KMS-11 (cell line): ENCODE measurements at regions not wholly inside any gene's neighbourhood (a gene's known extent, or its start where the extent isn't known, plus 50 kb on each side); places are given as distances from the start of the nearest gene placed in this dataset.

Experiments used
- H2AFZ ChIP-seq: fragments of 200-600 bp; sonication (generic); 2 replicates; pipeline ENCODE4 v1.6.1; 2016; ENCODE audit warnings: antibody characterized with exemption, mixed run types, low read depth
- H3K27ac ChIP-seq: fragments of 200-600 bp; sonication (generic); 2 replicates; pipeline ENCODE4 v1.6.1; 2016; ENCODE audit warnings: mild to moderate bottlenecking, mixed run types
- H3K27me3 ChIP-seq: fragments of 200-600 bp; sonication (generic); 2 replicates; pipeline ENCODE4 v1.6.1; 2017; ENCODE audit warnings: mild to moderate bottlenecking, low read depth, mixed run types, moderate library complexity; ENCODE audit not compliant: insufficient read depth
- H3K36me3 ChIP-seq: fragments of 200-600 bp; sonication (generic); 2 replicates; pipeline ENCODE4 v1.6.1; 2017; ENCODE audit warnings: mild to moderate bottlenecking, mixed run types; ENCODE audit not compliant: insufficient read depth
- H3K4me1 ChIP-seq: fragments of 200-600 bp; sonication (generic); 2 replicates; pipeline ENCODE4 v1.6.1; 2016; ENCODE audit warnings: mild to moderate bottlenecking, low read depth, mixed run types; ENCODE audit not compliant: poor library complexity, severe bottlenecking
- H3K4me2 ChIP-seq: fragments of 200-600 bp; sonication (generic); 2 replicates; pipeline ENCODE4 v1.7.0; 2016; ENCODE audit warnings: mild to moderate bottlenecking, mixed run types
- H3K4me3 ChIP-seq: fragments of 200-600 bp; sonication (generic); IDR thresholded peaks from 2 replicates; pipeline ENCODE4 v1.6.1; 2017; ENCODE audit warnings: low read depth, low read length, mixed read lengths; ENCODE audit not compliant: insufficient read depth
- H3K79me2 ChIP-seq: fragments of 200-600 bp; sonication (generic); 2 replicates; pipeline ENCODE4 v1.6.1; 2016; ENCODE audit warnings: low read depth, mixed run types; ENCODE audit not compliant: insufficient read depth
- H3K9ac ChIP-seq: fragments of 200-600 bp; sonication (generic); 2 replicates; pipeline ENCODE4 v1.6.1; 2016; ENCODE audit warnings: mild to moderate bottlenecking, mixed run types
- H4K20me1 ChIP-seq: fragments of 200-600 bp; sonication (generic); 2 replicates; pipeline ENCODE4 v1.6.1; 2016; ENCODE audit warnings: mild to moderate bottlenecking, mixed run types; ENCODE audit not compliant: insufficient read depth
- CTCF ChIP-seq: fragments of 200-600 bp; sonication (generic); conservative IDR thresholded peaks from 2 replicates; pipeline ENCODE4 v1.6.1; 2017; ENCODE audit warnings: low read depth, mild to moderate bottlenecking, antibody characterized with exemption, low read length, moderate library complexity, mixed read lengths

- Histone ChIP-seq H4K20me1 (no peaks in the 10 kb centered on the region), H3K27ac (no peak overlapping the region), H3K4me3 (no peak overlapping the region), H3K79me2 (no peaks in the 10 kb centered on the region), H3K4me1 (no peaks in the 10 kb centered on the region), H2AFZ (no peak overlapping the region), H3K4me2 (no peak overlapping the region), H3K27me3 (no peaks in the 10 kb centered on the region), H3K36me3 (no peaks in the 10 kb centered on the region), H3K9ac (no peak overlapping the region)
- no peak for TF ChIP-seq CTCF
Observed at GRCh38 chrX:14377427-14377826, 151.9 kb upstream of the GLRA2 start.

GRCh38 chrX:14363728-14364127 is 165.6 kb upstream of the GLRA2 start:
- Histone ChIP-seq H3K4me2 (no peak overlapping the region), H3K9ac (no peak overlapping the region), H2AFZ (no peak overlapping the region), H3K79me2 (no peaks in the 10 kb centered on the region), H3K36me3 (no peaks in the 10 kb centered on the region), H3K4me1 (no peaks in the 10 kb centered on the region), H3K4me3 (no peak overlapping the region), H3K27me3 (no peaks in the 10 kb centered on the region), H4K20me1 (no peaks in the 10 kb centered on the region), H3K27ac (no peak overlapping the region)
- no peak for TF ChIP-seq CTCF

- H3K36me3 ChIP-seq = no peaks in the 10 kb centered on the region
- H2AFZ ChIP-seq = no peak overlapping the region
- no peak overlapping the region for H3K4me2 ChIP-seq
- H3K4me1 ChIP-seq = no peaks in the 10 kb centered on the region
- TF ChIP-seq CTCF = no peak
- no peak overlapping the region for H3K4me3 ChIP-seq
- H3K79me2 ChIP-seq = no peaks in the 10 kb centered on the region
- no peak overlapping the region for H3K27ac ChIP-seq
- H3K27me3 ChIP-seq = no peaks in the 10 kb centered on the region
- no peaks in the 10 kb centered on the region for H4K20me1 ChIP-seq
- no peak overlapping the region for H3K9ac ChIP-seq
Observed at GRCh38 chrX:14362721-14363120, 166.6 kb upstream of the GLRA2 start.

- no peaks in the 10 kb centered on the region for H3K4me1 ChIP-seq
- H3K36me3 ChIP-seq = no peaks in the 10 kb centered on the region
- no peaks in the 10 kb centered on the region for H4K20me1 ChIP-seq
- no peaks in the 10 kb centered on the region for H3K79me2 ChIP-seq
- H2AFZ ChIP-seq = no peak overlapping the region
- H3K4me2 ChIP-seq = no peak overlapping the region
- H3K27ac ChIP-seq = no peak overlapping the region
- H3K9ac ChIP-seq = no peak overlapping the region
- H3K27me3 ChIP-seq = no peaks in the 10 kb centered on the region
- no peak for TF ChIP-seq CTCF
- no peak overlapping the region for H3K4me3 ChIP-seq
Observed at GRCh38 chrX:14361435-14361834, 167.9 kb upstream of the GLRA2 start.

GRCh38 chrX:14359727-14360126 is 169.6 kb upstream of the GLRA2 start:
- Histone ChIP-seq H3K4me2 (no peak overlapping the region), H4K20me1 (no peaks in the 10 kb centered on the region), H2AFZ (no peak overlapping the region)

More at GRCh38 chrX:14359727-14360126, 169.6 kb upstream of the GLRA2 start:
- no peak overlapping the region for H3K4me3 ChIP-seq
- no peaks in the 10 kb centered on the region for H3K79me2 ChIP-seq
- TF ChIP-seq CTCF = no peak
- H3K27me3 ChIP-seq = no peaks in the 10 kb centered on the region
- H3K4me1 ChIP-seq = no peaks in the 10 kb centered on the region
- H3K36me3 ChIP-seq = no peaks in the 10 kb centered on the region
- H3K27ac ChIP-seq = no peak overlapping the region
- H3K9ac ChIP-seq = no peak overlapping the region
